ENCODE measurements at regions not wholly inside any gene's neighbourhood (a gene's known extent, or its start where the extent isn't known, plus 50 kb on each side); places are given as distances from the start of the nearest gene placed in this dataset.

DNA sequence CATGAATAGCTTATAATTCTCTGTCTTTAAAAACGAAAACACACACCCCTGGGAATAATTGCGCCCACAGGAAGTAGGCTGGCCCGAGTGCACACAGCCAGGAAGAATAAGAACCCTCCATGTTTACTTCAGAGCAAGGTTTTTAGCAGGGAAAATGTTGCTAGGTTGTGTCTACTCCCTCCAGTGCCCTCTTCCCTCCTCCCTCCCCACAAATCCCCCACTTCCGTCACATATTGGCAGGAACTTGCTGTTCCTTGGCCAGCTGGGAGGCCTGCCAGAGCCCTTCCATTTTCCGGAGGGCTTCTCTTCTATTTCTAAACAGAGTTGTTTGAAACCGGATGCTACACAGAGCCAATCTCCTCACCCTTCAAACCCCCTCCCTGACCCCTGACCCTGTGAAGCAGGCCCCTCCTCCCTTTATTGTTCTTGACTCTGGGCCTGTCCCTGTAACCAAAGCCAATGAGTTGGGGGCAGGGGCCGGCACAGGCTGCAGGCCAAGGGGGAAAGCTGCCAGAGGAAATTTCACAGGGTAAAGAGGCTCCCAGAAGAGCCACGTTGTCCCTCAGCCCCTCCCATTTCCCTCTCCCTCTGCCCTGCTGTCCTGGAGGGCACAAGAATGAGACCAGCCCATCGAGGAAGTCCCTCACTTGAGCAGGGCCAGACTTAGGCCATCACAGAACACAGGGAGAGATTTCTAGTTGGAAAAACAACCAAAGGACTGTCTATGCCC is 49.8 kb upstream of the LGALSL start:
- TF ChIP-seq POLR2AphosphoS5 (IDR thresholded peaks at IDR 0.05; ENCODE audit: low read depth, low read length) (peak; percentile 46; the same call in 1 of the 2 replicates), TAF1 (IDR thresholded peaks at IDR 0.05; ENCODE audit: borderline replicate concordance, insufficient read depth, low read length) (no peak), FOXP2 (optimal IDR thresholded peaks at IDR 0.05; ENCODE audit: borderline replicate concordance, extremely low read depth, extremely low read length, insufficient read depth) (peak; percentile 63)

Data from PFSK-1 (cell line).